PFSK-1 (cell line): ENCODE measurements at regions not wholly inside any gene's neighbourhood (a gene's known extent, or its start where the extent isn't known, plus 50 kb on each side); places are given as distances from the start of the nearest gene placed in this dataset.

Experiments
- FOXP2 ChIP-seq: optimal IDR thresholded peaks from 2 replicates; pipeline ENCODE3; 2011; ENCODE audit warnings: borderline replicate concordance, control low read depth, inconsistent platforms; ENCODE audit not compliant: insufficient read depth; ENCODE audit errors: extremely low read length, extremely low read depth
- POLR2AphosphoS5 ChIP-seq: IDR thresholded peaks from 2 replicates; pipeline ENCODE4 v1.6.1; 2012; ENCODE audit warnings: low read depth, mild to moderate bottlenecking, control low read depth, low read length, moderate library complexity
- SIN3A ChIP-seq: IDR thresholded peaks from 2 replicates; pipeline ENCODE4 v1.6.1; 2012; ENCODE audit warnings: mild to moderate bottlenecking, low read length, moderate library complexity, borderline replicate concordance; ENCODE audit not compliant: insufficient read depth
- TAF1 ChIP-seq: IDR thresholded peaks from 2 replicates; pipeline ENCODE4 v1.6.1; 2012; ENCODE audit warnings: low read length, control low read depth, borderline replicate concordance; ENCODE audit not compliant: insufficient read depth
- TF ChIP-seq, protein P1 (sequence below), 2 experiments: IDR thresholded peaks; 2 replicates each; pipeline versions ENCODE4 v1.6.1 to v1.8.0; 2011 to 2012; ENCODE audit warnings: low read depth in 2 of 2, low read length in 2 of 2, control low read depth in 1 of 2, inconsistent platforms in 1 of 2, mild to moderate bottlenecking in 1 of 2, moderate library complexity in 1 of 2; ENCODE audit not compliant: insufficient read depth in 1 of 2

- TF ChIP-seq FOXP2 (no peak), POLR2AphosphoS5 (no peak)
- TF ChIP-seq, protein P1, sequence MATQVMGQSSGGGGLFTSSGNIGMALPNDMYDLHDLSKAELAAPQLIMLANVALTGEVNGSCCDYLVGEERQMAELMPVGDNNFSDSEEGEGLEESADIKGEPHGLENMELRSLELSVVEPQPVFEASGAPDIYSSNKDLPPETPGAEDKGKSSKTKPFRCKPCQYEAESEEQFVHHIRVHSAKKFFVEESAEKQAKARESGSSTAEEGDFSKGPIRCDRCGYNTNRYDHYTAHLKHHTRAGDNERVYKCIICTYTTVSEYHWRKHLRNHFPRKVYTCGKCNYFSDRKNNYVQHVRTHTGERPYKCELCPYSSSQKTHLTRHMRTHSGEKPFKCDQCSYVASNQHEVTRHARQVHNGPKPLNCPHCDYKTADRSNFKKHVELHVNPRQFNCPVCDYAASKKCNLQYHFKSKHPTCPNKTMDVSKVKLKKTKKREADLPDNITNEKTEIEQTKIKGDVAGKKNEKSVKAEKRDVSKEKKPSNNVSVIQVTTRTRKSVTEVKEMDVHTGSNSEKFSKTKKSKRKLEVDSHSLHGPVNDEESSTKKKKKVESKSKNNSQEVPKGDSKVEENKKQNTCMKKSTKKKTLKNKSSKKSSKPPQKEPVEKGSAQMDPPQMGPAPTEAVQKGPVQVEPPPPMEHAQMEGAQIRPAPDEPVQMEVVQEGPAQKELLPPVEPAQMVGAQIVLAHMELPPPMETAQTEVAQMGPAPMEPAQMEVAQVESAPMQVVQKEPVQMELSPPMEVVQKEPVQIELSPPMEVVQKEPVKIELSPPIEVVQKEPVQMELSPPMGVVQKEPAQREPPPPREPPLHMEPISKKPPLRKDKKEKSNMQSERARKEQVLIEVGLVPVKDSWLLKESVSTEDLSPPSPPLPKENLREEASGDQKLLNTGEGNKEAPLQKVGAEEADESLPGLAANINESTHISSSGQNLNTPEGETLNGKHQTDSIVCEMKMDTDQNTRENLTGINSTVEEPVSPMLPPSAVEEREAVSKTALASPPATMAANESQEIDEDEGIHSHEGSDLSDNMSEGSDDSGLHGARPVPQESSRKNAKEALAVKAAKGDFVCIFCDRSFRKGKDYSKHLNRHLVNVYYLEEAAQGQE (IDR thresholded peaks at IDR 0.05; ENCODE audit: insufficient read depth in 1 of 2, low read depth in 2 of 2, low read length in 2 of 2), result no peak
These were observed 218.8 kb upstream of the B3GAT1 start for GRCh38 chr11:134630861-134631260.

DNA sequence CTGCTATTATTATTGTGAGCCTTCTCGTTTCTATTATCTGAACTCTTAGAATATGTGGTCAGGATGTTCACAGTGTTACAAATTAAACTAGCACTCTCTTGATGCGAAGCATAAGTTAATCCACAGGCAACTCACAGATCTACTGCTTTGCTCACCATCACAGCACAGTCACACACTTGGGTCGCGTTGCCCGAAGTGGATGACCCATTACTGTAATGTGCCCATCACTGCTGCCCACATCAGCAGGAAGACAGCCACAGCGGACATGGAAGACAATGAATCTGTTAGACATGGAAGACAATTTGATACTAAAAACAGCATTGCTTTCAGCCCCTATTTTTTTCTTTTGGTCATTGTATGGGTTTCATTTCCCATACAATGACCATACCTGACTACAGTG is 216.4 kb upstream of the B3GAT1 start:
- TF ChIP-seq POLR2AphosphoS5 (no peak), FOXP2 (no peak), SIN3A (no peak), TAF1 (no peak)
- TF ChIP-seq, protein P1 (IDR thresholded peaks at IDR 0.05; ENCODE audit: insufficient read depth in 1 of 2, low read depth in 2 of 2, low read length in 2 of 2), result no peak

GRCh38 chr11:134626032-134626431 is 214.0 kb upstream of the B3GAT1 start:
- TF ChIP-seq SIN3A (no peak), POLR2AphosphoS5 (no peak), FOXP2 (no peak), TAF1 (no peak)
- TF ChIP-seq, protein P1 (IDR thresholded peaks at IDR 0.05; ENCODE audit: insufficient read depth in 1 of 2, low read depth in 2 of 2, low read length in 2 of 2), result no peak

DNA sequence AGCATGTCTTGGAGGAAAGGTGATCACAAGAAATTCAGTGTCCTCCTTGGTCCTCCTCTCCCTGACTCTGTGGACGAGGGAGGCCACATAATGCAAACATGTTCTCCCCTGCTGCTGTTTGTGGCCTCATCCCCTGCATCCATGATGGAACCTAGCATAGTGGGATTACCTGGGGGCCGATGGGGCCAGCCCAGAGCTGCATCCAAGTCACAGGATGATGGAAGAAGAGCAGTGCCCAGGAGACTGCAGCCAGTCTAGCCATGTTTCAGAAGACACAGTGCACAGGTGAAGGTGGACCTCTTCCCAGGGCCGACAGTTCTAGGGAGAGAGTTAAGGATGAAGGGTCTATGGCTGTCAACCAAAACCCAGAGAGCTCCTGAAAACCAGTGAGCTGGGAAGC is 213.6 kb upstream of the B3GAT1 start:
- TF ChIP-seq POLR2AphosphoS5 (no peak), FOXP2 (no peak), SIN3A (no peak), TAF1 (no peak)
- TF ChIP-seq, protein P1 (IDR thresholded peaks at IDR 0.05; ENCODE audit: insufficient read depth in 1 of 2, low read depth in 2 of 2, low read length in 2 of 2), result no peak

GRCh38 chr11:134625151-134625550 is 213.1 kb upstream of the B3GAT1 start:
- TF ChIP-seq, protein P1 (IDR thresholded peaks at IDR 0.05; ENCODE audit: insufficient read depth in 1 of 2, low read depth in 2 of 2, low read length in 2 of 2), result no peak
- TF ChIP-seq FOXP2 (no peak), SIN3A (no peak)
